Testis (tissue), 2 donors: ENCODE measurements at regions not wholly inside any gene's neighbourhood (a gene's known extent, or its start where the extent isn't known, plus 50 kb on each side); places are given as distances from the start of the nearest gene placed in this dataset.

Experiments
- CTCF ChIP-seq, 3 experiments: fragments of 450-650 bp in 2 of 3; fragments of 200-600 bp in 1 of 3; sonication (generic) in 1 of 3; IDR thresholded peaks; one replicate each; pipeline ENCODE4 v1.5.1; 2016 to 2019; ENCODE audit warnings: antibody characterized with exemption in 3 of 3, mild to moderate bottlenecking in 2 of 3, moderate library complexity in 1 of 3
- POLR2A ChIP-seq: fragments of 450-650 bp; IDR thresholded peaks from one replicate; pipeline ENCODE4 v1.6.1; 2017; ENCODE audit warnings: antibody characterized with exemption, mild to moderate bottlenecking, moderate library complexity

GRCh38 chr13:72643311-72643989 lies 84.0 kb downstream of the MZT1 start:
- TF ChIP-seq POLR2A (no peak), CTCF (IDR thresholded peaks at IDR 0.05) (peak in 2 of 3 experiments; percentile 66 to 67)
